H9 (cell line): ENCODE measurements at regions not wholly inside any gene's neighbourhood (a gene's known extent, or its start where the extent isn't known, plus 50 kb on each side); places are given as distances from the start of the nearest gene placed in this dataset.

Experiments used
- DNase-seq: peaks from one replicate; pipeline ENCODE4 v3.0.0-alpha.2; 2017
- H2AFZ ChIP-seq: one replicate; pipeline ENCODE4 v1.6.1; 2013; ENCODE audit warnings: mild to moderate bottlenecking, low read length, control low read depth, moderate library complexity
- H2AK5ac ChIP-seq: 2 replicates; pipeline ENCODE4 v1.6.1; 2013; ENCODE audit warnings: low read length, control low read depth, mixed read lengths; ENCODE audit not compliant: insufficient read length
- H2BK120ac ChIP-seq: one replicate; pipeline ENCODE4 v1.6.1; 2013; ENCODE audit warnings: low read depth, mild to moderate bottlenecking, low read length, control low read depth, inconsistent platforms; ENCODE audit not compliant: poor library complexity, severe bottlenecking
- H2BK12ac ChIP-seq: 2 replicates; pipeline ENCODE4 v1.6.1; 2013; ENCODE audit warnings: low read length, control low read depth, mixed read lengths, low read depth; ENCODE audit not compliant: insufficient read length
- H2BK15ac ChIP-seq: 2 replicates; pipeline ENCODE4 v1.6.1; 2013; ENCODE audit warnings: low read depth, low read length, control low read depth
- H2BK20ac ChIP-seq: one replicate; pipeline ENCODE4 v1.6.1; 2013; ENCODE audit warnings: low read depth, mild to moderate bottlenecking, low read length, control low read depth, inconsistent platforms; ENCODE audit not compliant: poor library complexity, severe bottlenecking
- H2BK5ac ChIP-seq: 2 replicates; pipeline ENCODE4 v1.6.1; 2013; ENCODE audit warnings: low read length, control low read depth, mixed read lengths; ENCODE audit not compliant: insufficient read length
- H3K14ac ChIP-seq: 2 replicates; pipeline ENCODE4 v1.6.1; 2013; ENCODE audit warnings: low read length, control low read depth; ENCODE audit not compliant: insufficient read depth
- H3K18ac ChIP-seq: 2 replicates; pipeline ENCODE4 v1.6.1; 2013; ENCODE audit warnings: low read depth, mild to moderate bottlenecking, mixed read lengths, low read length, control low read depth; ENCODE audit not compliant: insufficient read length
- H3K23ac ChIP-seq: 2 replicates; pipeline ENCODE4 v1.6.1; 2013; ENCODE audit warnings: low read length, control low read depth, mixed read lengths, low read depth; ENCODE audit not compliant: insufficient read length
- H3K23me2 ChIP-seq: 2 replicates; pipeline ENCODE4 v1.6.1; 2013; ENCODE audit warnings: low read depth, mild to moderate bottlenecking, mixed read lengths, low read length, control low read depth; ENCODE audit not compliant: insufficient read length, poor library complexity, severe bottlenecking
- H3K27ac ChIP-seq: 2 replicates; pipeline ENCODE4 v1.5.1; 2013; ENCODE audit warnings: low read length, control low read depth, mixed read lengths, low read depth; ENCODE audit not compliant: insufficient read length
- H3K27me3 ChIP-seq: 2 replicates; pipeline ENCODE4 v1.6.1; 2013; ENCODE audit warnings: low read length, control low read depth, inconsistent platforms; ENCODE audit not compliant: insufficient read depth
- H3K4ac ChIP-seq: 2 replicates; pipeline ENCODE4 v1.6.1; 2013; ENCODE audit warnings: low read depth, mild to moderate bottlenecking, control low read depth, inconsistent platforms, low read length, moderate library complexity
- H3K4me1 ChIP-seq: 2 replicates; pipeline ENCODE4 v1.6.1; 2013; ENCODE audit warnings: low read length, control low read depth, inconsistent platforms; ENCODE audit not compliant: insufficient read depth
- H3K4me2 ChIP-seq: 2 replicates; pipeline ENCODE4 v1.6.1; 2013; ENCODE audit warnings: low read length, control low read depth, mixed read lengths; ENCODE audit not compliant: insufficient read length, insufficient read depth
- H3K56ac ChIP-seq: 2 replicates; pipeline ENCODE4 v1.6.1; 2013; ENCODE audit warnings: low read depth, mild to moderate bottlenecking, mixed read lengths, low read length, control low read depth; ENCODE audit not compliant: insufficient read length
- H3K79me1 ChIP-seq: 2 replicates; pipeline ENCODE4 v1.6.1; 2013; ENCODE audit warnings: low read depth, mild to moderate bottlenecking, moderate library complexity, low read length, control low read depth, inconsistent platforms; ENCODE audit not compliant: insufficient read depth, poor library complexity, severe bottlenecking
- H3K79me2 ChIP-seq: 2 replicates; pipeline ENCODE4 v1.6.1; 2013; ENCODE audit warnings: low read length, control low read depth, inconsistent platforms; ENCODE audit not compliant: insufficient read depth
- H3K9ac ChIP-seq: 2 replicates; pipeline ENCODE4 v1.6.1; 2013; ENCODE audit warnings: low read length, control low read depth, mixed read lengths; ENCODE audit not compliant: insufficient read length; ENCODE audit errors: extremely low read depth
- H3K9me3 ChIP-seq: one replicate; pipeline ENCODE4 v1.6.1; 2013; ENCODE audit warnings: low read depth, low read length, inconsistent platforms; ENCODE audit not compliant: control insufficient read depth
- H3T11ph ChIP-seq: one replicate; pipeline ENCODE4 v1.6.1; 2013; ENCODE audit warnings: mild to moderate bottlenecking, low read length, control low read depth, inconsistent platforms
- H4K20me1 ChIP-seq: one replicate; pipeline ENCODE4 v1.6.1; 2013; ENCODE audit not compliant: control insufficient read depth, insufficient read length, insufficient read depth
- H4K5ac ChIP-seq: 2 replicates; pipeline ENCODE4 v1.6.1; 2013; ENCODE audit warnings: low read depth, mild to moderate bottlenecking, mixed read lengths, low read length, control low read depth; ENCODE audit not compliant: insufficient read length
- H4K8ac ChIP-seq: replicated peaks from 2 replicates; pipeline ENCODE4 v1.6.1; 2013; ENCODE audit warnings: low read length, control low read depth, mixed read lengths, low read depth; ENCODE audit not compliant: insufficient read length
- H4K91ac ChIP-seq: 2 replicates; pipeline ENCODE4 v1.6.1; 2013; ENCODE audit warnings: low read depth, mild to moderate bottlenecking, moderate library complexity, mixed read lengths, low read length, control low read depth; ENCODE audit not compliant: insufficient read length
- H3K27ac Mint-ChIP-seq, 3 experiments: 2 replicates in 2 of 3; 3 replicates in 1 of 3; pipeline ENCODE4 v1.8.0; 2020 to 2021; ENCODE audit warnings: mixed read lengths in 3 of 3, mild to moderate bottlenecking in 1 of 3, moderate library complexity in 1 of 3
- H3K27me3 Mint-ChIP-seq: 2 replicates; pipeline ENCODE4 v1.8.0; 2021; ENCODE audit warnings: low read depth, mild to moderate bottlenecking, moderate library complexity, mixed read lengths
- H3K36me3 Mint-ChIP-seq, 3 experiments: 2 replicates in 2 of 3; 3 replicates in 1 of 3; pipeline ENCODE4 v1.8.0; 2020 to 2021; ENCODE audit warnings: low read depth in 3 of 3, mixed read lengths in 3 of 3; ENCODE audit not compliant: insufficient read depth in 1 of 3
- H3K4me1 Mint-ChIP-seq, 2 experiments: 2 replicates each; pipeline ENCODE4 v1.8.0; 2020; ENCODE audit warnings: mixed read lengths in 2 of 2
- H3K4me3 Mint-ChIP-seq, 2 experiments: 2 replicates in 1 of 2; 3 replicates in 1 of 2; pipeline ENCODE4 v1.8.0; 2020 to 2021; ENCODE audit warnings: mild to moderate bottlenecking in 2 of 2, mixed read lengths in 2 of 2, moderate library complexity in 1 of 2
- H3K9me3 Mint-ChIP-seq, 2 experiments: 2 replicates in 1 of 2; 3 replicates in 1 of 2; pipeline ENCODE4 v1.8.0; 2020; ENCODE audit warnings: mild to moderate bottlenecking in 2 of 2, mixed read lengths in 2 of 2, moderate library complexity in 1 of 2
- CTCF ChIP-seq: fragments of 200-600 bp; sonication (generic); conservative IDR thresholded peaks from 3 replicates; pipeline ENCODE4 v1.8.0; 2021; ENCODE audit warnings: antibody characterized with exemption, mild to moderate bottlenecking
- WGBS: extraction: QIAGEN DNeasy Blood & Tissue Kit; methylation state at CpG from one replicate; pipeline ENCODE4 v1.1.7; 2013; ENCODE audit warnings: missing lambda C conversion rate, low lambda C conversion rate, mixed read lengths; ENCODE audit not compliant: insufficient read length; ENCODE audit errors: extremely low coverage; 5-methylcytosine and 5-hydroxymethylcytosine counted together

- Histone ChIP-seq H3K9ac (no peak overlapping the region), H3K79me1 (no peaks in the 10 kb centered on the region), H3K23me2 (no peaks in the 10 kb centered on the region), H4K91ac (no peak overlapping the region), H3K9me3 (no peaks in the 10 kb centered on the region), H2BK5ac (no peak overlapping the region), H3K18ac (no peak overlapping the region), H2BK20ac (no peak overlapping the region), H4K20me1 (no peaks in the 10 kb centered on the region), H4K8ac (no peak overlapping the region), H3K14ac (no peak overlapping the region), H2BK15ac (no peak overlapping the region), H2AFZ (no peak overlapping the region), H3K4me1 (peaks cover 2% of the 10 kb centered on the region; the same call in 1 of the 2 replicates), H3K79me2 (no peaks in the 10 kb centered on the region), H3K27me3 (no peaks in the 10 kb centered on the region), H3K56ac (no peak overlapping the region), H3K4me2 (no peak overlapping the region), H2BK12ac (no peak overlapping the region), H3K4ac (no peak overlapping the region), H2BK120ac (no peak overlapping the region), H3K23ac (no peak overlapping the region), H2AK5ac (no peak overlapping the region), H3K27ac (no peak overlapping the region), H4K5ac (no peak overlapping the region), H3T11ph (no peak overlapping the region)
- DNase-seq = no peak
- WGBS = no CpG with 5 or more reads among the region's 3 CpGs
- Mint-ChIP-seq H3K4me3 (no peak overlapping the region), H3K4me1 (peaks cover 14 to 21% of the 10 kb centered on the region in 2 experiments), H3K9me3 (no peaks in the 10 kb centered on the region; a peak in 1 of 5 replicates), H3K27ac (no peak overlapping the region), H3K36me3 (no peaks in the 10 kb centered on the region), H3K27me3 (no peaks in the 10 kb centered on the region)
- no peak for TF ChIP-seq CTCF
Measured at GRCh38 chr5:112625246-112625645, 112.4 kb upstream of the APC start.
